ENCODE measurements at regions not wholly inside any gene's neighbourhood (a gene's known extent, or its start where the extent isn't known, plus 50 kb on each side); places are given as distances from the start of the nearest gene placed in this dataset.

GRCh38 chr1:181948372-181948771 is 113.1 kb downstream of the ZNF648 start:
- H3K4me3 ChIP-seq, result no peak overlapping the region
- TF ChIP-seq POLR2A (IDR thresholded peaks at IDR 0.05) (no peak), CTCF (IDR thresholded peaks at IDR 0.05) (no peak)
- H3K27me3 ChIP-seq, result no peaks in the 10 kb centered on the region

DNA sequence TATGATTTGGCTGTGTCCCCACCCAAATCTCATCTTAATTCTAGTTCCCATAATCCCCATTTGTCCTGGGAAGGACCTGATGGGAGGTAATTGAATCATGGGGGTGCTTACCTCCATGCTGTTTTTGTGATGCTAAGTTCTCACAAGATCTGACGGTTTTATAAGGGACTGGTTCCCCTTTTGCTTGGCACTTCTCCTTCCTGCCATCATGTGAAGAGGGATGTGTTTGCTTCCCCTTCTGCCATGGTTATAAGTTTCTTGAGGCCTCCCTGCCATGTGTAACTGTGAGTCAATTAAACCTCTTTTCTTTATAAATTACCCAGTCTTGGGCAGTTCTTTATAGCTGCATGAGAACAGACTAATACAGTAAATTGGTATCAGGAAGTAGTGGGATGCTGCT is 114.1 kb downstream of the ZNF648 start:
- no peak for DNase-seq
- H3K36me3 ChIP-seq, result no peaks in the 10 kb centered on the region
- no peak overlapping the region for H3K27ac ChIP-seq
- no peaks in the 10 kb centered on the region for H3K27me3 ChIP-seq
- no peak for TF ChIP-seq CTCF (IDR thresholded peaks at IDR 0.05)
- TF ChIP-seq POLR2A (IDR thresholded peaks at IDR 0.05), result no peak
- no peaks in the 10 kb centered on the region for H3K4me1 ChIP-seq
- no peak overlapping the region for H3K4me3 ChIP-seq
- H3K9me3 ChIP-seq, result no peaks in the 10 kb centered on the region

More at GRCh38 chr1:181948372-181948771, 113.1 kb downstream of the ZNF648 start:
- Histone ChIP-seq H3K27ac (no peak overlapping the region), H3K36me3 (no peaks in the 10 kb centered on the region), H3K4me1 (no peaks in the 10 kb centered on the region), H3K9me3 (no peaks in the 10 kb centered on the region)
- DNase-seq, result no peak

DNA sequence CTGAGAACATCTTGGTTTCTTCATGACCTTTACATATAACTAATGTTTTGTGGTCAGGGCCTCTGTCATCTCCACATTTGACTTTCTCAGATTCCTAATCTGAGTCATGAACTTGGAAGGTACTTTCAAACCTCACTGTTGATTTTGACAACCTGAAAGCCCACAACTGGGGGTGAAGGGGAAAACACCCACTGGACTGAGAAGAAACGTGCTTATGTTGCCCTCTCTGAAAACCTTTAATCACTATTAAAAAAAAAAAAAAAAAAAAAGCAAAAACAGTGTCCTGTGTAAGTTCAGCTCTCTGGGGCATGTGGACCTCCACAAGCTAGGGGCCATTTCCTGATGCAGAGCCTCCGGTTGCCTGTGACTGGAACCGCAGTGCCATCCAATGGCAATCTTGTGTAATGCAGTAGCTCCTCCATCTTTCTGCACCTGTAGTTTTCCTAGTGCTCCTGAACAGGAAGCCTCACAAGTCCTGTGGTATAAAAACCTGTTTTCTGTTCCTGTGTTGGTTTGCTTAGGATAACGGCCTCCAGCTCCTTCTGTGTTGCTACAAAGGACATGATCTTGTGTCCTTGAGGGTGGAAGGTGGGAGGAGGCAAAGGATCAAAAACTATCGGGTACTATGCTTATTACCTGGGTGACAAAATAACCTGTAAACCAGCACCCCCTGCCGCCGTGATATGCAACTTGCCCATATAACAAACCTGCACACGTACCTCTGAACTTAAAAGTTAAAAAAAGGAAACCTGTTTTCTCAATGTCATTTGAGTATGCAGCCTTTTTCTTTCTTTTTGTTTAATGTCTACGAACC is 124.5 kb downstream of the ZNF648 start:
- no peaks in the 10 kb centered on the region for H3K9me3 ChIP-seq
- H3K4me3 ChIP-seq, result no peak overlapping the region
- H3K4me1 ChIP-seq, result no peaks in the 10 kb centered on the region
- TF ChIP-seq CTCF (IDR thresholded peaks at IDR 0.05) (peak in 4 of 6 experiments; percentile 25 to 47 (median 34)), POLR2A (IDR thresholded peaks at IDR 0.05) (no peak)
- no peaks in the 10 kb centered on the region for H3K27me3 ChIP-seq
- DNase-seq, result peak in 2 of 3 donors; percentile 30 to 54
- no peak overlapping the region for H3K27ac ChIP-seq
- H3K36me3 ChIP-seq, result no peaks in the 10 kb centered on the region

DNA sequence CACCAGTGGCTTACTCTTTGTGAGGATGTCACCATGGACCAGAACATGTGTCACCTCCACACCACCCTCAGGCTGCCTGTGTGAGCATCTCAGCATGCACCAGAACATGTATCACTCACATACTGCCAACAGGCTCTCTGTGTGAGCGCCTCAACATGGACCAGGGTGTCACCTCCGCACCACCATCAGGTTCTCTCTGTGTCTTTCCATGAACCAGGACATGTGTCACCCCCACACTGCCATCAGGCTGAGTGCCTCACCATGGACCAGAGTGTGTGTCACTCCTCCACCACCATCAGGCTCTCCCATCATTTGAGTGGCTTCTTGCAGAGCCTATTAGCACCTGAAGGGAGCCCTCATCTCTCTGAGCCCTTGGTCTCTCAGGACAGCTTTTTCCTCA is 125.2 kb downstream of the ZNF648 start:
- H3K4me1 ChIP-seq, result no peaks in the 10 kb centered on the region
- no peaks in the 10 kb centered on the region for H3K9me3 ChIP-seq
- TF ChIP-seq POLR2A (IDR thresholded peaks at IDR 0.05), result no peak
- no peak for TF ChIP-seq CTCF (IDR thresholded peaks at IDR 0.05)
- no peaks in the 10 kb centered on the region for H3K27me3 ChIP-seq
- no peak overlapping the region for H3K4me3 ChIP-seq
- DNase-seq, result no peak
- H3K36me3 ChIP-seq, result no peaks in the 10 kb centered on the region
- no peak overlapping the region for H3K27ac ChIP-seq

DNA sequence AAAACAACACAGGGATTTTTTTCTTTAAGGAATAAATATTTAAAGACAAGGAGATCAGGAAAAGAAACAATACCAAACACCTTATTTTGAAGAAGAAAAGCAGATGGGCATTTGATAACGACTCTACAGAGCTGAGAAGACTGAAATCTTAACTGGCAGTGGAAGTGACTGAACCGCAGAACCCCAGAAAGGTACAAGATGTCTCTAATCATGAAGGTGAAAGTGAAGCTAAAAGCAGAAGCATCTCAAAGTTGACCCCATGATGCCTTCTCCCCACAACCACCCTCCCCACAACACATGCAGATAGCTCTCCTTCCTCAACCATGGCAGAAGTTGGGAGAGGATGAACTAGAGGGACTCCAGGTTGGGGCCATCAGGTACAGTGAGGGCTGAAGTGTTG is 129.6 kb downstream of the ZNF648 start:
- TF ChIP-seq CTCF (IDR thresholded peaks at IDR 0.05) (no peak), POLR2A (IDR thresholded peaks at IDR 0.05) (no peak)
- Histone ChIP-seq H3K27me3 (no peaks in the 10 kb centered on the region), H3K9me3 (no peaks in the 10 kb centered on the region), H3K4me3 (no peak overlapping the region), H3K36me3 (no peaks in the 10 kb centered on the region), H3K27ac (no peak overlapping the region), H3K4me1 (no peaks in the 10 kb centered on the region)
- no peak for DNase-seq

Measured in Peyer's patch (tissue), 4 donors.